WTC11 (cell line): ENCODE measurements at regions not wholly inside any gene's neighbourhood (a gene's known extent, or its start where the extent isn't known, plus 50 kb on each side); places are given as distances from the start of the nearest gene placed in this dataset.

Experiments used
- ATAC-seq: fragments of 200-7000 bp; cut with Tn5 transposase; 2 replicates; pipeline ENCODE4 v1.10.0; 2021; ENCODE audit warnings: mild to moderate bottlenecking, moderate library complexity
- CTCF ChIA-PET: fragments of 300-600 bp; sonication (Branson Sonifier 250); formaldehyde crosslinking; loops from one replicate; lab custom pipeline; 2021; ENCODE audit warnings: antibody characterized with exemption; lab: Charles Lee
- POLR2A ChIA-PET: fragments of 350-600 bp; sonication (Branson Sonifier 250); formaldehyde crosslinking; loops from one replicate; lab custom pipeline; 2021; ENCODE audit warnings: antibody characterized with exemption; lab: Charles Lee
- DNase-seq: peaks from one replicate; pipeline ENCODE4 v3.0.0; 2021; ENCODE audit warnings: low spot score
- H3K27ac Mint-ChIP-seq: 2 replicates; pipeline ENCODE4 v1.8.0; 2021; ENCODE audit warnings: mixed read lengths
- H3K27me3 Mint-ChIP-seq: 2 replicates; pipeline ENCODE4 v1.8.0; 2021; ENCODE audit warnings: low read depth, mild to moderate bottlenecking, moderate library complexity, mixed read lengths
- H3K36me3 Mint-ChIP-seq: 2 replicates; pipeline ENCODE4 v1.8.0; 2021; ENCODE audit warnings: mixed read lengths
- H3K4me1 Mint-ChIP-seq: 2 replicates; pipeline ENCODE4 v1.8.0; 2022; ENCODE audit warnings: mixed read lengths
- H3K4me3 Mint-ChIP-seq: 2 replicates; pipeline ENCODE4 v1.8.0; 2021; ENCODE audit warnings: mild to moderate bottlenecking, moderate library complexity, mixed read lengths
- H3K9me3 Mint-ChIP-seq: 2 replicates; pipeline ENCODE4 v1.8.0; 2021; ENCODE audit warnings: mixed read lengths
- AFF4 ChIP-seq: sonication (generic); formaldehyde crosslinking; IDR thresholded peaks from 2 replicates; pipeline ENCODE4 v1.8.1; 2023; ENCODE audit warnings: mild to moderate bottlenecking, missing genetic modification reagents, borderline replicate concordance
- AR ChIP-seq: fragments of 250-450 bp; sonication (Bioruptor Pico); IDR thresholded peaks from 2 replicates; pipeline ENCODE4 v1.9.0; 2021; ENCODE audit warnings: mild to moderate bottlenecking
- ATF3 ChIP-seq: sonication (generic); formaldehyde crosslinking; conservative IDR thresholded peaks from 2 replicates; pipeline ENCODE4 v1.8.1; 2022; ENCODE audit warnings: mild to moderate bottlenecking, missing genetic modification reagents
- ETV6 ChIP-seq: sonication (generic); formaldehyde crosslinking; IDR thresholded peaks from 2 replicates; pipeline ENCODE4 v1.8.1; 2022; ENCODE audit warnings: mild to moderate bottlenecking, missing genetic modification reagents
- FOXP4 ChIP-seq: sonication (generic); formaldehyde crosslinking; IDR thresholded peaks from 2 replicates; pipeline ENCODE4 v1.8.0; 2022; ENCODE audit warnings: mild to moderate bottlenecking, missing genetic modification reagents
- GTF2I ChIP-seq: fragments of 250-450 bp; sonication (Bioruptor Pico); conservative IDR thresholded peaks from 2 replicates; pipeline ENCODE4 v1.4.0; 2021; ENCODE audit warnings: mild to moderate bottlenecking
- IRF1 ChIP-seq: sonication (generic); formaldehyde crosslinking; IDR thresholded peaks from 2 replicates; pipeline ENCODE4 v1.8.0; 2023; ENCODE audit warnings: missing genetic modification reagents
- MAX ChIP-seq: sonication (generic); formaldehyde crosslinking; IDR thresholded peaks from 2 replicates; pipeline ENCODE4 v1.8.0; 2022; ENCODE audit warnings: mild to moderate bottlenecking, missing genetic modification reagents
- MXD4 ChIP-seq: fragments of 250-450 bp; sonication (Bioruptor Pico); IDR thresholded peaks from 2 replicates; pipeline ENCODE4 v1.8.0; 2021; ENCODE audit warnings: mild to moderate bottlenecking, moderate library complexity, borderline replicate concordance
- OVOL2 ChIP-seq: fragments of 250-450 bp; sonication (Bioruptor Pico); IDR thresholded peaks from 2 replicates; pipeline ENCODE4 v1.9.0; 2021; ENCODE audit warnings: mild to moderate bottlenecking, borderline replicate concordance
- PRDM15 ChIP-seq: sonication (generic); formaldehyde crosslinking; IDR thresholded peaks from 2 replicates; pipeline ENCODE4 v1.8.0; 2022; ENCODE audit warnings: missing genetic modification reagents
- SP1 ChIP-seq: sonication (generic); formaldehyde crosslinking; conservative IDR thresholded peaks from 2 replicates; pipeline ENCODE4 v1.8.1; 2022; ENCODE audit warnings: missing genetic modification reagents
- ZNF219 ChIP-seq: sonication (generic); formaldehyde crosslinking; IDR thresholded peaks from 2 replicates; pipeline ENCODE4 v1.8.0; 2023; ENCODE audit warnings: missing genetic modification reagents, mild to moderate bottlenecking, borderline replicate concordance
- ZNF512 ChIP-seq: sonication (generic); formaldehyde crosslinking; IDR thresholded peaks from 2 replicates; pipeline ENCODE4 v1.8.1; 2022; ENCODE audit warnings: missing genetic modification reagents, borderline replicate concordance

- no peak for TF ChIP-seq AFF4
- no peak for TF ChIP-seq ATF3
- TF ChIP-seq SP1 (CRISPR knock-in tag): no peak
- TF ChIP-seq MXD4: no peak
- TF ChIP-seq AR (CRISPR knock-in tag): no peak
- TF ChIP-seq ZNF219 (CRISPR knock-in tag): no peak
Measured at GRCh38 chr5:24428345-24428744, 216.4 kb downstream of the CDH10 start (continued).

GRCh38 chr5:24433555-24433954 is 211.2 kb downstream of the CDH10 start:
- CTCF ChIA-PET: no interaction called here
- POLR2A ChIA-PET: no interaction called here
- H3K27ac Mint-ChIP-seq: no peak overlapping the region
- H3K9me3 Mint-ChIP-seq: peaks cover 26% of the 10 kb centered on the region
- H3K4me3 Mint-ChIP-seq: no peak overlapping the region
- DNase-seq (no peak), ATAC-seq (no peak)
- peaks cover 5% of the 10 kb centered on the region; the same call in 1 of the 2 replicates for H3K36me3 Mint-ChIP-seq
- no peaks in the 10 kb centered on the region for H3K4me1 Mint-ChIP-seq
- H3K27me3 Mint-ChIP-seq: no peaks in the 10 kb centered on the region
- TF ChIP-seq SP1 (CRISPR knock-in tag) (no peak), GTF2I (CRISPR knock-in tag) (no peak), MAX (CRISPR knock-in tag) (no peak), OVOL2 (CRISPR knock-in tag) (no peak), PRDM15 (CRISPR knock-in tag) (no peak), FOXP4 (no peak), ZNF512 (CRISPR knock-in tag) (no peak), ETV6 (no peak), IRF1 (CRISPR knock-in tag) (no peak)
